ENCODE measurements at regions not wholly inside any gene's neighbourhood (a gene's known extent, or its start where the extent isn't known, plus 50 kb on each side); places are given as distances from the start of the nearest gene placed in this dataset.

- Histone ChIP-seq H3K18ac (ENCODE audit: insufficient read length, low read depth, low read length) (no peak overlapping the region), H2BK20ac (ENCODE audit: low read depth, low read length, poor library complexity, severe bottlenecking) (no peak overlapping the region), H3K4ac (ENCODE audit: low read depth, low read length) (no peak overlapping the region), H2AK5ac (ENCODE audit: insufficient read length, low read length) (no peak overlapping the region), H2BK120ac (ENCODE audit: low read depth, low read length, poor library complexity, severe bottlenecking) (no peak overlapping the region), H3K9ac (ENCODE audit: extremely low read depth, insufficient read length, low read length) (no peak overlapping the region), H4K5ac (ENCODE audit: insufficient read length, low read depth, low read length) (no peak overlapping the region), H2BK15ac (ENCODE audit: low read depth, low read length) (no peak overlapping the region), H2BK5ac (ENCODE audit: insufficient read length, low read length) (no peak overlapping the region), H3K79me2 (ENCODE audit: insufficient read depth, low read length) (no peaks in the 10 kb centered on the region), H3K56ac (ENCODE audit: insufficient read length, low read depth, low read length) (no peak overlapping the region), H3K14ac (ENCODE audit: insufficient read depth, low read length) (no peak overlapping the region; the same call in 1 of the 2 replicates), H3K27ac (ENCODE audit: insufficient read length, low read depth, low read length) (no peak overlapping the region), H3K79me1 (ENCODE audit: insufficient read depth, low read depth, low read length, poor library complexity, severe bottlenecking) (no peaks in the 10 kb centered on the region), H3K4me1 (ENCODE audit: insufficient read depth, low read length) (no peaks in the 10 kb centered on the region; the same call in 1 of the 2 replicates), H3K23me2 (ENCODE audit: insufficient read length, low read depth, low read length, poor library complexity, severe bottlenecking) (no peaks in the 10 kb centered on the region), H4K91ac (ENCODE audit: insufficient read length, low read depth, low read length) (no peak overlapping the region), H3T11ph (ENCODE audit: low read length) (no peak overlapping the region), H3K4me2 (ENCODE audit: insufficient read depth, insufficient read length, low read length) (no peak overlapping the region), H3K27me3 (ENCODE audit: insufficient read depth, low read length) (no peaks in the 10 kb centered on the region), H2BK12ac (ENCODE audit: insufficient read length, low read depth, low read length) (no peak overlapping the region), H3K23ac (ENCODE audit: insufficient read length, low read depth, low read length) (no peak overlapping the region), H4K20me1 (ENCODE audit: control insufficient read depth, insufficient read depth, insufficient read length) (no peaks in the 10 kb centered on the region), H4K8ac (replicated peaks; ENCODE audit: insufficient read length, low read depth, low read length) (no peak overlapping the region), H2AFZ (ENCODE audit: low read length) (no peak overlapping the region), H3K9me3 (ENCODE audit: control insufficient read depth, low read depth, low read length) (no peaks in the 10 kb centered on the region)
- peaks cover 2 to 5% of the 10 kb centered on the region in 2 experiments; a peak in 3 of 5 replicates for H3K9me3 Mint-ChIP-seq
- peaks cover 26 to 41% of the 10 kb centered on the region in 2 experiments for H3K4me1 Mint-ChIP-seq
- H3K4me3 Mint-ChIP-seq, result no peak overlapping the region
- DNase-seq, result no peak
- TF ChIP-seq CTCF (conservative IDR thresholded peaks at IDR 0.05), result no peak
- no peaks in the 10 kb centered on the region for H3K36me3 Mint-ChIP-seq (ENCODE audit: insufficient read depth in 1 of 3, low read depth in 3 of 3)
- peaks cover 3% of the 10 kb centered on the region for H3K27me3 Mint-ChIP-seq (ENCODE audit: low read depth)
- H3K27ac Mint-ChIP-seq, result no peak overlapping the region
- WGBS (ENCODE audit: extremely low coverage, insufficient read length, low lambda C conversion rate), result no CpG with 5 or more reads among the region's 4 CpGs
Observed at GRCh38 chr15:77552066-77552465, 80.6 kb downstream of the LINGO1 start.

Data from H9 (cell line).